ENCODE measurements at regions not wholly inside any gene's neighbourhood (a gene's known extent, or its start where the extent isn't known, plus 50 kb on each side); places are given as distances from the start of the nearest gene placed in this dataset.
A peak's percentile ranks its signal among the peaks of the same experiment; 100 is the strongest.

DNA sequence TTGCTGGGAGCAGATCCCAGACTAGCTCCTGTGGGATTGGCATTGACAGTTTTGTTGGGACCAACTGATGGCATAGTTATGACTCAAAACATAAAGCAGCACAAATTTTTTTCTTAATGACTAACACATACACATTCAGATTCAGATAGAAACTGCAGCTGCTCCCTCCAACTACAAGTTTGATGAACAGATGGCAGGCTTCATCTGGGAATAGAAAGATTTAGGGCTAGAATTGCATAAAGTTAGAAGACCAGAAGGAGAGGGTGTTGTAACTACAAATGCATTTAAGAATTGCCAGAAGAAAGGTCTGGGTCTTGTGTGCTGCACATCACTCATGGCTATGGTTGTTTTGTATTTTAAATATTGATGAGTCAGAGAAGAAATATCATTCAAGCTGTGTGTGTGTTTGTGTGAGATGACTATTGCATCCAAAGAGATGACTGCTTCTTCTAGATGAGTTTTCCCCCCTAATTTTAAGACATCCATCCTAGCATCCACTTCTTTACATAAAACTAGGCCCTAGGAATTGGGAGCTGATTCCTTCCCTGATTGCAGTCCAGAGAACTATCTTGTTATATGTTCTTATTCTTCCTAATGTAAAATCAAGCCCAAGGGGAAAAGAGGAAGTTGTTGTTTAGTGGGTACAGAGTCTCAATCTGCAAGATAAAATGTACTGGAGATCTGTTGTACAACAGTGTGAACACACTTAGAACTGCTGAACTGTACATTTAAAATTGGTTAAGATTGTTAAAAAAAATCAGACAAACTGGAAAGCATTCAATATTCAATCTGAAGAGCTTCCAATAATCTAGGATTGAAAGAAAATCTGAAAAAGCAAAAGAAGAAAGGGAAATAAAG, 175.1 kb downstream of the PARM1 start:
- TF ChIP-seq CTCF (IDR thresholded peaks at IDR 0.05) = no peak
- TF ChIP-seq EZH2 (IDR thresholded peaks at IDR 0.05; ENCODE audit: borderline replicate concordance, insufficient read depth, low read depth, low read length, poor library complexity, severe bottlenecking) = no peak
- H3K4me3 Mint-ChIP-seq = no peak overlapping the region
- no peak overlapping the region for H2AFZ ChIP-seq (ENCODE audit: insufficient read depth, low read depth, low read length, poor library complexity, severe bottlenecking)
- H3K4me2 ChIP-seq (replicated peaks; ENCODE audit: low read depth, low read length, poor library complexity, severe bottlenecking) = no peak overlapping the region
- no peak for DNase-seq
- H3K4me3 ChIP-seq (ENCODE audit: control extremely low read depth in 1 of 5, extremely low read depth in 1 of 5, insufficient read depth in 1 of 5, low read depth in 2 of 5, low read length in 4 of 5) = no peak overlapping the region
- no peak overlapping the region for H3K27ac ChIP-seq (ENCODE audit: low read length in 2 of 2)
- H3K9ac ChIP-seq (ENCODE audit: low read length) = no peak overlapping the region
- H3K4me1 Mint-ChIP-seq = peaks cover 36% of the 10 kb centered on the region
- CTCF ChIA-PET = interaction anchor here (1.7 kb wide), 1 partner anchor 10 kb away, joined by 8 read pairs; no protein-coding TSS in a partner anchor
- POLR2A ChIA-PET = no interaction called here
- peaks cover 0 to 5% (median 0%) of the 10 kb centered on the region in 3 donors for H3K9me3 ChIP-seq (ENCODE audit: control extremely low read depth in 1 of 3, control insufficient read depth in 2 of 3, insufficient read depth in 1 of 3, low read length in 2 of 3)
- no peaks in the 10 kb centered on the region for H4K20me1 ChIP-seq (ENCODE audit: control insufficient read depth, insufficient read depth, low read length, poor library complexity, severe bottlenecking)
- H3K79me2 ChIP-seq (ENCODE audit: control insufficient read depth, insufficient read depth, low read length) = no peaks in the 10 kb centered on the region
- no peak overlapping the region for H3K27ac Mint-ChIP-seq
- H3K27me3 ChIP-seq (replicated peaks in 1 of 4; ENCODE audit: control extremely low read depth in 1 of 4, control insufficient read depth in 3 of 4, insufficient read depth in 4 of 4, low read length in 3 of 4) = no peaks in the 10 kb centered on the region
- no peaks in the 10 kb centered on the region for H3K36me3 ChIP-seq (replicated peaks in 1 of 2; ENCODE audit: control extremely low read depth in 1 of 2, control insufficient read depth in 1 of 2, extremely low read depth in 1 of 2, insufficient read depth in 2 of 2, low read length in 1 of 2)
- no peaks in the 10 kb centered on the region for H3K27me3 Mint-ChIP-seq
- no peak for ATAC-seq (ENCODE audit: low read depth)
- no peaks in the 10 kb centered on the region for H3K9me3 Mint-ChIP-seq (ENCODE audit: insufficient read depth)
- intact Hi-C loops (cut with micrococcal nuclease) = no loop called here
- H3K4me1 ChIP-seq (ENCODE audit: control insufficient read depth in 2 of 2, insufficient read depth in 2 of 2, low read length in 2 of 2) = peaks cover 14 to 22% of the 10 kb centered on the region in 2 donors

GRCh38 chr4:75102787-75103085, 169.8 kb downstream of the PARM1 start:
- Mint-ChIP-seq H3K9me3 (ENCODE audit: insufficient read depth) (no peaks in the 10 kb centered on the region), H3K4me1 (peaks cover 59% of the 10 kb centered on the region), H3K27me3 (no peaks in the 10 kb centered on the region), H3K4me3 (peak overlapping the region; percentile 74), H3K27ac (peak overlapping the region; percentile 90)
- Histone ChIP-seq H2AFZ (ENCODE audit: insufficient read depth, low read depth, low read length, poor library complexity, severe bottlenecking) (no peak overlapping the region), H3K27ac (ENCODE audit: low read length in 2 of 2) (peak overlapping the region; percentile 58 to 74), H3K27me3 (replicated peaks in 1 of 4; ENCODE audit: control extremely low read depth in 1 of 4, control insufficient read depth in 3 of 4, insufficient read depth in 4 of 4, low read length in 3 of 4) (no peaks in the 10 kb centered on the region), H3K9me3 (ENCODE audit: control extremely low read depth in 1 of 3, control insufficient read depth in 2 of 3, insufficient read depth in 1 of 3, low read length in 2 of 3) (peaks cover 0 to 3% (median 2%) of the 10 kb centered on the region in 3 donors), H3K36me3 (replicated peaks in 1 of 2; ENCODE audit: control extremely low read depth in 1 of 2, control insufficient read depth in 1 of 2, extremely low read depth in 1 of 2, insufficient read depth in 2 of 2, low read length in 1 of 2) (no peaks in the 10 kb centered on the region), H3K4me1 (ENCODE audit: control insufficient read depth in 2 of 2, insufficient read depth in 2 of 2, low read length in 2 of 2) (peaks cover 51 to 57% of the 10 kb centered on the region in 2 donors), H3K4me3 (ENCODE audit: control extremely low read depth in 1 of 5, extremely low read depth in 1 of 5, insufficient read depth in 1 of 5, low read depth in 2 of 5, low read length in 4 of 5) (peak overlapping the region in 1 of 5 experiments; percentile 1), H4K20me1 (ENCODE audit: control insufficient read depth, insufficient read depth, low read length, poor library complexity, severe bottlenecking) (no peaks in the 10 kb centered on the region), H3K4me2 (replicated peaks; ENCODE audit: low read depth, low read length, poor library complexity, severe bottlenecking) (peak overlapping the region; percentile 50), H3K79me2 (ENCODE audit: control insufficient read depth, insufficient read depth, low read length) (no peaks in the 10 kb centered on the region), H3K9ac (ENCODE audit: low read length) (peak overlapping the region; percentile 43)
- ChIA-PET POLR2A (interaction anchor here (0.6 kb wide), 1 partner anchor 169 kb away, joined by 3 read pairs; no protein-coding TSS in a partner anchor), CTCF (interaction anchor here (0.5 to 3.1 kb wide), 2 partner anchors 11 to 15 kb away, joined by 3 to 12 read pairs; no protein-coding TSS in a partner anchor)
- intact Hi-C loops (cut with micrococcal nuclease) = loop anchor here (5.0 kb wide), 1 partner anchor 35 kb away; no protein-coding TSS in a partner anchor
- no peak for TF ChIP-seq CTCF (IDR thresholded peaks at IDR 0.05)
- no peak for TF ChIP-seq EZH2 (IDR thresholded peaks at IDR 0.05; ENCODE audit: borderline replicate concordance, insufficient read depth, low read depth, low read length, poor library complexity, severe bottlenecking)
- DNase-seq = no peak
- ATAC-seq (ENCODE audit: low read depth) = no peak
